Body of pancreas (tissue), 4 donors: ENCODE measurements at regions not wholly inside any gene's neighbourhood (a gene's known extent, or its start where the extent isn't known, plus 50 kb on each side); places are given as distances from the start of the nearest gene placed in this dataset.

Experiments
- ATAC-seq: fragments of 150-250 bp; one replicate; pipeline ENCODE4 v1.9.1; 2016
- DNase-seq, 4 donors: peaks; one replicate each; pipeline ENCODE4 v3.0.0-alpha.2; 2019
- H3K27ac ChIP-seq, 4 donors: fragments of 200-600 bp; sonication (generic); 1 replicate in 3 of 4; 2 replicates in 1 of 4; pipeline versions ENCODE4 v1.5.1 to v1.6.1; 2016 to 2019; ENCODE audit warnings: mild to moderate bottlenecking in 1 of 4, mixed read lengths in 1 of 4, moderate library complexity in 1 of 4
- H3K27me3 ChIP-seq, 2 donors: fragments of 200-600 bp; sonication (generic); one replicate each; pipeline ENCODE4 v1.6.0; 2016; ENCODE audit warnings: mild to moderate bottlenecking in 1 of 2
- H3K36me3 ChIP-seq, 2 donors: fragments of 200-600 bp; sonication (generic); replicated peaks in 1 of 2; 2 replicates each; pipeline ENCODE4 v1.5.1; 2016; ENCODE audit warnings: low read depth in 2 of 2; ENCODE audit not compliant: insufficient read depth in 1 of 2
- H3K4me1 ChIP-seq: fragments of 200-600 bp; sonication (generic); one replicate; pipeline ENCODE4 v1.6.0; 2016
- H3K4me3 ChIP-seq, 2 donors: fragments of 200-600 bp; sonication (generic); 1 replicate in 1 of 2; 2 replicates in 1 of 2; pipeline ENCODE4 v1.5.1; 2016 to 2019
- H3K9me3 ChIP-seq, 3 donors: fragments of 200-600 bp; sonication (generic); 1 replicate in 2 of 3; 2 replicates in 1 of 3; pipeline ENCODE4 v1.5.1; 2016
- CTCF ChIP-seq, 7 experiments: fragments of 450-650 bp in 4 of 7; fragments of 200-600 bp in 3 of 7; sonication (generic) in 3 of 7; IDR thresholded peaks; one replicate each; pipeline ENCODE4 v1.5.1; 2016 to 2019; ENCODE audit warnings: antibody characterized with exemption in 7 of 7
- POLR2A ChIP-seq, 3 donors: fragments of 450-650 bp; IDR thresholded peaks; one replicate each; pipeline ENCODE4 v1.6.1; 2016; ENCODE audit warnings: antibody characterized with exemption in 3 of 3, mild to moderate bottlenecking in 2 of 3
- WGBS, 2 donors: methylation state at CpG; one replicate each; pipeline ENCODE4 v1.1.5; 2017; 5-methylcytosine and 5-hydroxymethylcytosine counted together
- intact Hi-C: fragments of 100-400 bp; cut with DNase I; formaldehyde crosslinking; loops from one replicate; pipeline ENCODE4 v1.15.1; 2023

GRCh38 chr11:80838153-80838552, 1397.3 kb upstream of the TENM4 start:
- Histone ChIP-seq H3K4me3 (no peak overlapping the region), H3K4me1 (no peaks in the 10 kb centered on the region), H3K36me3 (no peaks in the 10 kb centered on the region), H3K27me3 (no peaks in the 10 kb centered on the region), H3K27ac (no peak overlapping the region), H3K9me3 (no peaks in the 10 kb centered on the region)
- DNase-seq (no peak), ATAC-seq (no peak)
- TF ChIP-seq CTCF (IDR thresholded peaks at IDR 0.05), result no peak
- no peak for TF ChIP-seq POLR2A (IDR thresholded peaks at IDR 0.05)
- WGBS, 2 donors, result 73 to 76% methylated on average over 1 of the region's 1 CpG
- intact Hi-C loops, result no loop called here

- Histone ChIP-seq H3K4me1 (no peaks in the 10 kb centered on the region), H3K27me3 (no peaks in the 10 kb centered on the region), H3K27ac (no peak overlapping the region), H3K36me3 (no peaks in the 10 kb centered on the region), H3K4me3 (no peak overlapping the region), H3K9me3 (no peaks in the 10 kb centered on the region)
- TF ChIP-seq CTCF (IDR thresholded peaks at IDR 0.05), result no peak
- TF ChIP-seq POLR2A (IDR thresholded peaks at IDR 0.05), result no peak
- ATAC-seq (no peak), DNase-seq (no peak)
- intact Hi-C loops, result no loop called here
- 80 to 82% methylated on average over 1 of the region's 1 CpG for WGBS, 2 donors
These were observed 1396.2 kb upstream of the TENM4 start for GRCh38 chr11:80837051-80837450.

GRCh38 chr11:80831374-80831773, 1390.5 kb upstream of the TENM4 start:
- intact Hi-C loops, result no loop called here

GRCh38 chr11:80827781-80828180, 1387.0 kb upstream of the TENM4 start:
- Histone ChIP-seq H3K9me3 (no peaks in the 10 kb centered on the region), H3K4me1 (no peaks in the 10 kb centered on the region), H3K4me3 (no peak overlapping the region), H3K27ac (no peak overlapping the region), H3K27me3 (no peaks in the 10 kb centered on the region), H3K36me3 (no peaks in the 10 kb centered on the region)
- intact Hi-C loops, result no loop called here
- ATAC-seq (no peak), DNase-seq (no peak)
- TF ChIP-seq POLR2A (IDR thresholded peaks at IDR 0.05), result no peak
- no peak for TF ChIP-seq CTCF (IDR thresholded peaks at IDR 0.05)
- WGBS, 2 donors, result 40 to 57% methylated on average over 3 of the region's 3 CpGs

More at GRCh38 chr11:80831374-80831773, 1390.5 kb upstream of the TENM4 start:
- DNase-seq (no peak), ATAC-seq (no peak)
- H3K27me3 ChIP-seq, result no peaks in the 10 kb centered on the region
- no peaks in the 10 kb centered on the region for H3K36me3 ChIP-seq
- H3K27ac ChIP-seq, result no peak overlapping the region
- no peak overlapping the region for H3K4me3 ChIP-seq
- H3K4me1 ChIP-seq, result no peaks in the 10 kb centered on the region
- no peak for TF ChIP-seq CTCF (IDR thresholded peaks at IDR 0.05)
- no peak for TF ChIP-seq POLR2A (IDR thresholded peaks at IDR 0.05)
- WGBS, 2 donors, result 82 to 87% methylated on average over 1 of the region's 1 CpG
- H3K9me3 ChIP-seq, result no peaks in the 10 kb centered on the region

GRCh38 chr11:80826808-80827207, 1386.0 kb upstream of the TENM4 start:
- 51 to 54% methylated on average over 2 of the region's 2 CpGs for WGBS, 2 donors
- H3K36me3 ChIP-seq, result no peaks in the 10 kb centered on the region
- no peak overlapping the region for H3K4me3 ChIP-seq

More at GRCh38 chr11:80826808-80827207, 1386.0 kb upstream of the TENM4 start:
- DNase-seq (no peak), ATAC-seq (no peak)
- intact Hi-C loops, result no loop called here
- TF ChIP-seq POLR2A (IDR thresholded peaks at IDR 0.05) (no peak), CTCF (IDR thresholded peaks at IDR 0.05) (no peak)
- H3K27ac ChIP-seq, result no peak overlapping the region
- H3K9me3 ChIP-seq, result no peaks in the 10 kb centered on the region
- no peaks in the 10 kb centered on the region for H3K4me1 ChIP-seq
- no peaks in the 10 kb centered on the region for H3K27me3 ChIP-seq
